AG09319 (cell line): ENCODE measurements at regions not wholly inside any gene's neighbourhood (a gene's known extent, or its start where the extent isn't known, plus 50 kb on each side); places are given as distances from the start of the nearest gene placed in this dataset.

ENCODE experiments used
- DNase-seq: peaks from one replicate; pipeline ENCODE4 v3.0.0-alpha.2; 2010; ENCODE audit warnings: low read depth; ENCODE audit errors: extremely low read depth
- CTCF ChIP-seq: IDR thresholded peaks from 2 replicates; pipeline ENCODE4 v1.5.1; 2011; ENCODE audit warnings: low read depth, mild to moderate bottlenecking, inconsistent platforms, low read length, moderate library complexity

DNA sequence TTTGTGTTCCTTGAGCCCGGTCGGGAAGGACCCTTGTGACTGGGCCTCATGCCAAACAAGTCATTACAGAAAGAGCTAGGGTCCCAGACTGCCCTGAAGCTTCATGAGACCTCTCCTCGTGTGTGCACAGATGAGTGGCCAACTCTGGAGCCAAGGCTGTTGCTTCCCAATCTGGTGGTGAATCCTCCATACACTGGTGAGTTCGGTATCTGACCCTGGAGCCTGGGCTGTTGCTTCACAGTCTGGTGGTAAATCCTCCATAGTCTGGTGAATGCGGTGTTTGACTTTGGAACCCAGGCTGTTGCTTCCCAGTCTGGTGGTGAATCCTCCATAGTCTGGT, 737.8 kb downstream of the MATN1 start:
- TF ChIP-seq CTCF, result no peak
- no peak for DNase-seq

DNA sequence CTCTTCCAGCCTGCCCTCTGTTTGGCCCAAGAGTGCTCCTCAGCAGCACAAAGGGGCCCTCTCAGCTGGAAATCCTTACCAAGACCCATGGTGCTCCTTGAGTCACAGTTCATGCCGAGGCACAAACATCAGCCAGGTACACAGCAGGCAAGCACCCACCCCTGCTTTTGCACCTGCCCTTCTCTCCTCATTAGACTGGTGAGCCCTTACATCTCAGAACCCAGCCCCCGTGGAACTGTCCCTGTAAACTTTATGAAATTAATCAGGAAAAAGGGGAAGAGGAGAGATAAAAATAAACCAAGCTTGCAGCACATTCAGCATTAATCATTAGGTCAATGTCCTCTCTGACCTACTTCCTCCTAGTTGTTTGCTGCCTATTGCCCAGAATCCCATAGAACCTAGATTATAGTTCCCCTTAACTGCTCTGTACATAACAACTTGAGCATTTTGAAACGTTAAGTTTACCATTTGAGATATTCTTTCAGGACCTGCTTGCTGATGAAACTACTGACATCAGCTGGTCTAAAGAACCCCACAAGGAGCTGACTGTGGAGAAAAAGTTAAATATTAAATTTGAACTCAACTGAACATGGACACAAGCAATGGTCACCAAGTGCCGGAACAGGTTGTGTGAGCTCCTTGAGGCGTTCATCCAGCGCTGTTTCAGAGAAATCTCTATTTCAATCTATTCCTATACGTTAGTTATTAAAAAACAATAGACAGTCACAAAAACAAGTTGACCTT, 738.4 kb downstream of the MATN1 start:
- DNase-seq, result no peak
- TF ChIP-seq CTCF, result no peak

DNA sequence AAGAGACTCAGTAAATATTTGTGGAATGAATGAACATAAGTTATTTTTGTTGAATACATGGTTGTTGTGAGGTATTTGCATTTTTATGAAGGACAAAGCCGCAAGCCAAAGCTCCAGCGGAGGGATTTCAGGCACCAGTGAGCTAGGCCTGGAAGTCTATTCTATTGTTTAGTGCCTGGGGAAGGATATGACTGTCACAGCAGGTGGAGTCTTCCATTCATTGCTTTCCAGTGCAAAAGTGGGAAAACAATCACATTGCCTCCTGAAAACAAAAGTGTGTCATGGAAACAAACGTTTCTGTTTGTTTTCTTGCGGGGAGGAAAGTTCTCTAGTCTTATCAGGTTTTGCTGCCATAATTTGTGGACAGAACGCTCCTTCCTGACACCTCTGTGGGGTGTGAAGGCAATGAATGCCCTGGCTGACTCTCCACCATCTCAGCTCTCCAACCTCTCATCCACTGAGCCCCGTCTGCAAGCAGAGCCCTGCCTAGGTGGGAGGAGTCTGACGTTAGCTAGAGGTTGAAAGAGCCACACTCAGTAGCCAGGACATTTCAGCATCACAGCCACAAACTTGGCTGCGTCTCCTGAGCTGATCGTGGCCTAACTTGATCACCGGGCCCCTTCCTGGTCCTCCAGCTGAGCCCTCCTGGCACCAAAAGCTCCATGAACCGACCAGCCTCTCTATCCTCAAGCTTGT, 739.1 kb downstream of the MATN1 start:
- no peak for DNase-seq
- TF ChIP-seq CTCF, result no peak

DNA sequence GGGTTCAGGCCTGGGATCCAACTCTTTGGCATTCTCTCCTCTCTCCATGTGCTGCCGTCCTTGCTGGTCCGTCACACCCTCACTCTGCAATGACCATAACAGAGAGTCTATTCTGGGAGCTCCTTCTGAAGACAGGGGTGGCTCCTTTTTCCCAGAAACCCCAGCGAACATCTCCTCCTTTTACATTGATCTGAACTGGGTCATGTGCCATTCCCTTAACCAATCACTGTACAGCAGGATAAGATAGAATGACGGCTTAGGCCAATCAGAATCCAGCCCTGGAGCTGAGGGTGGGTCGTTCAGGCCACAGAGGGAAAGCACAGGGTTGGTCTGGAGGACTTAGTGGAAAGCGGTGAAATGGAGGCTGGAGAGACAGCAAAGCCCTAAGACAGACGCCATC, 740.1 kb downstream of the MATN1 start:
- DNase-seq, result no peak
- TF ChIP-seq CTCF, result no peak

- no peak for TF ChIP-seq CTCF
- no peak for DNase-seq
Measured at GRCh38 chr1:29981586-29982239, 741.7 kb downstream of the MATN1 start.

GRCh38 chr1:29977550-29977949, 741.2 kb downstream of the PTPRU start:
- DNase-seq, result no peak
- no peak for TF ChIP-seq CTCF
